ENCODE measurements at regions not wholly inside any gene's neighbourhood (a gene's known extent, or its start where the extent isn't known, plus 50 kb on each side); places are given as distances from the start of the nearest gene placed in this dataset.

GRCh38 chr10:29694121-29694520, 59.4 kb upstream of the SVIL start:
- TF ChIP-seq, protein P1, sequence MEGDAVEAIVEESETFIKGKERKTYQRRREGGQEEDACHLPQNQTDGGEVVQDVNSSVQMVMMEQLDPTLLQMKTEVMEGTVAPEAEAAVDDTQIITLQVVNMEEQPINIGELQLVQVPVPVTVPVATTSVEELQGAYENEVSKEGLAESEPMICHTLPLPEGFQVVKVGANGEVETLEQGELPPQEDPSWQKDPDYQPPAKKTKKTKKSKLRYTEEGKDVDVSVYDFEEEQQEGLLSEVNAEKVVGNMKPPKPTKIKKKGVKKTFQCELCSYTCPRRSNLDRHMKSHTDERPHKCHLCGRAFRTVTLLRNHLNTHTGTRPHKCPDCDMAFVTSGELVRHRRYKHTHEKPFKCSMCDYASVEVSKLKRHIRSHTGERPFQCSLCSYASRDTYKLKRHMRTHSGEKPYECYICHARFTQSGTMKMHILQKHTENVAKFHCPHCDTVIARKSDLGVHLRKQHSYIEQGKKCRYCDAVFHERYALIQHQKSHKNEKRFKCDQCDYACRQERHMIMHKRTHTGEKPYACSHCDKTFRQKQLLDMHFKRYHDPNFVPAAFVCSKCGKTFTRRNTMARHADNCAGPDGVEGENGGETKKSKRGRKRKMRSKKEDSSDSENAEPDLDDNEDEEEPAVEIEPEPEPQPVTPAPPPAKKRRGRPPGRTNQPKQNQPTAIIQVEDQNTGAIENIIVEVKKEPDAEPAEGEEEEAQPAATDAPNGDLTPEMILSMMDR (IDR thresholded peaks at IDR 0.05; ENCODE audit: extremely low read depth, missing control alignments): no peak
- DNase-seq (ENCODE audit: low spot score): no peak

DNA sequence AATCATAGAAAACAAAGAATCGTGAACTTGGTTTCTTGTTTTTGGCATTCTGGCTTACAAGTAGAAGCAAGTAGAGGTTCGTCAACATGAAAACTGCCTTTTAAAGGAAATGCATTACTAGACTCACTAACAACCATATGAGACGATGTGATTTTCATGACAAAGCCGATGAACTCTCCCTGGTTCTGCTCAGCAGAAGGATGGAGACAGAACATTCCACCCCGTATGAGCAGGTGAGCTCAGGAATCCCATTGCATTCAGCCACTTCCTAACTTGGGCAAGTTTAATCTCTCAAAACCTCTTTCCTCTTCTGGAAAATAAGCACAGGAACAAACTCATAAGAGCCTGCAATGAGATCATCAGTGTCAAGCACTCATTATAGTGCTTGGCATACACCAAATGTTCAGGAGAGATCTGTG, 57.4 kb upstream of the SVIL start:
- TF ChIP-seq, protein P1 (IDR thresholded peaks at IDR 0.05; ENCODE audit: extremely low read depth, missing control alignments): no peak
- no peak for DNase-seq (ENCODE audit: low spot score)

GRCh38 chr10:29691564-29692072, 56.8 kb upstream of the SVIL start:
- TF ChIP-seq, protein P1 (IDR thresholded peaks at IDR 0.05; ENCODE audit: extremely low read depth, missing control alignments): no peak
- DNase-seq (ENCODE audit: low spot score): no peak

DNA sequence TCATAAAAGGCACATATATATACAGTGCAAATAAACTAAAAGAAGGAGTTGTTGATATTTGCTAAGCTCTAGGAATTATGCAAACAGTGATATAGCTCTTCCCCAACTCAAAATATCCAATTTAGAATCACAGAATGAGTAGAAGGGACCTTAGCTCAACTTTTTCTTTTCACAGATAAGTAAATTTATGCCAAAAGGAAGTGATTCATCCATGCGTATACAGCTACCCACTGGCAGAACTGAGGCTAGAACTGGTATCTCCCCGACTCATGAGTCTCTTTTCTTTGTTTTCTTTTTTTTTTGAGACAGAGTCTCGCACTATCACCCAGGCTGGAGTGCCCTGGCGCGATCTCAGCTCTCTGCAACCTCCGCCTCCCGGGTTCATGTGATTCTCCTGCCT, 54.2 kb upstream of the SVIL start:
- TF ChIP-seq, protein P1 (IDR thresholded peaks at IDR 0.05; ENCODE audit: extremely low read depth, missing control alignments): no peak
- no peak for DNase-seq (ENCODE audit: low spot score)

GRCh38 chr10:29688230-29688661, 53.5 kb upstream of the SVIL start:
- TF ChIP-seq, protein P1 (IDR thresholded peaks at IDR 0.05; ENCODE audit: extremely low read depth, missing control alignments): no peak
- no peak for DNase-seq (ENCODE audit: low spot score)

DNA sequence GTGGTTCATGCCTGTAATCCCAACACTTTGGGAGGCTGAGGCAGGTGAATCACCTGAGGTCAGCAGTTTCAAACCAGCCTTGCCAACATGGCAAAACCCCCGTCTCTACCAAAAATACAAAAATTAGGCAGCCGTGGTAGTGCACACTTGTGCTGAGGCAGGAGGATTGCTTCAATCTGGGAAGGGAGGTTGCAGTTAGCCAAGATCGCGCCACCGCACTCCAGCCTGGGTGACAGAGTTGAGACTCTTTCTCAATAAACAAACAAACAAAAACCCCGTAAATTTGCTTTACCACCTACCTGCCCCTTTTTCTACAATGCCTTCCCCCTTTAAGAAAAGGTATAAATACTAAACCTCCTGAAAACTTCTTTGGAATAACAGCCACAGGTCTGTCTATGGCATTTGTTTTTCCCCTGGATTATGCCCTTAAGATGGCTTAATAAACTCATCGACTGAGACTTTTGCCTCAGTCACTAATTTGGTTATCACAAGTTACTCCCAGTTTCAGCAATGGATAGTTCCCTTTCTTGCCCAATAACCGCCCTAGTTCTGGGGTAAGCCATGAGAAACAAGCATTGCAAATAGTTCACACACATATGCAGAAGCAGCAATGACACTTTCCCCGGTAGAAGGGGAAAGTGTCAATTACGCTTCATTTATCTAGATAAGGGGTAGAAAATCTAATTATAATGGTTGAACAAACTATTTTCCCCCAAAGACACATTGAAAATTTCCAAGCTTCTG, 52.8 kb upstream of the SVIL start:
- TF ChIP-seq, protein P1 (IDR thresholded peaks at IDR 0.05; ENCODE audit: extremely low read depth, missing control alignments): no peak
- no peak for DNase-seq (ENCODE audit: low spot score)

DNA sequence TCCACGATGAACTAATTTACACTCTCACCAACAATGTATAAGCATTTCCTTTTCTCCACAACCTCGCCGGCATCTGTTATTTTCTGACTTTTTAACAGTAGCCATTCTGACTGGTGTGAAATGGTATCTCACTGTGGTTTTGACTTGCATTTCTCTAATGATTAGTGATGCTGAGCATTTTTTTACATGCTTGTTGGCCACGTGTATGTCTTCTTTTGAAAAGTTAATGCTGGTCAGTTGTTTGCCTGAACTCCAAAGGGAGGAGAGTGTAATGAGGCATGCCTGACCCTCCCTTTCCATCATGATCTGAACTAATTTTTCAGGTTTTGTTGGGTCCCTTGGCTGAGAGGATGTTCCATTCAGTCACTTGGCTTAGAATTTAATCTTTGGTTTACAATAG, 50.7 kb upstream of the SVIL start:
- TF ChIP-seq, protein P1 (IDR thresholded peaks at IDR 0.05; ENCODE audit: extremely low read depth, missing control alignments): no peak
- DNase-seq (ENCODE audit: low spot score): no peak

Measured in GM20000 (cell line).